ENCODE measurements at regions not wholly inside any gene's neighbourhood (a gene's known extent, or its start where the extent isn't known, plus 50 kb on each side); places are given as distances from the start of the nearest gene placed in this dataset.
A peak's percentile ranks its signal among the peaks of the same experiment; 100 is the strongest.

DNA sequence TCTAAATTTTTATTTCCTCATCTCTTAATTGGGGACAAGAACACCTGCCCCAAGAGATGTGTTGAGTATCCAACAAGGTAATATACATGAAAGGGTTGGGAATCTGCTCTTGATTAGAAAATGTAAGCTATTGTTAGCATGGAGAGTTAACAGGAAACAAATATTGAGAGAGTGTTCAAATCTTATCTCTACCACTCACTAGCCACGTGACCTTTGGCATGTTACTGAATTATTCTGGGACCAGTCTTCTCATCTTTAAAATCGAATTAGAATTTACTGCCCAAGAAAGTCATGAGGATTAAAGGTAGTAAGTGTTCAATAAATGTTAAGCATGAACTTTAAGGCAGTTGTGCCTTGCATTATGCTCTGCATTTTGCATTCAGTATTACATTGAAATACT is 184.7 kb downstream of the MID1IP1 start:
- Histone ChIP-seq H4K5ac (ENCODE audit: low read depth, low read length) (no peak overlapping the region), H3K27me3 (ENCODE audit: control insufficient read depth, insufficient read depth, low read length) (peaks cover 4% of the 10 kb centered on the region), H2BK5ac (ENCODE audit: low read depth, low read length, poor library complexity, severe bottlenecking) (no peak overlapping the region), H3K27ac (ENCODE audit: insufficient read depth, low read length) (no peak overlapping the region), H3K4me1 (ENCODE audit: control insufficient read depth, insufficient read depth, low read length) (no peaks in the 10 kb centered on the region), H3K23ac (ENCODE audit: low read depth, low read length) (no peak overlapping the region), H3K36me3 (ENCODE audit: control insufficient read depth, insufficient read depth, low read length) (no peaks in the 10 kb centered on the region), H3K79me1 (ENCODE audit: low read depth in 1 of 2, low read length in 2 of 2) (no peaks in the 10 kb centered on the region), H4K8ac (ENCODE audit: low read depth in 2 of 2, low read length in 2 of 2) (no peak overlapping the region), H3K9me3 (ENCODE audit: control insufficient read depth, insufficient read depth, low read length) (no peaks in the 10 kb centered on the region), H3K9me1 (ENCODE audit: insufficient read depth, low read length) (no peaks in the 10 kb centered on the region), H2BK20ac (ENCODE audit: low read depth, low read length) (no peak overlapping the region), H2BK120ac (ENCODE audit: low read depth, low read length) (no peak overlapping the region), H3K4me2 (ENCODE audit: low read depth, low read length) (no peak overlapping the region), H3K9ac (ENCODE audit: low read depth, low read length) (no peak overlapping the region), H2BK15ac (ENCODE audit: low read depth, low read length) (no peak overlapping the region), H3K56ac (ENCODE audit: extremely low read depth, insufficient read depth, low read length) (no peak overlapping the region), H2AFZ (replicated peaks; ENCODE audit: low read length, poor library complexity) (no peak overlapping the region), H2AK5ac (ENCODE audit: low read depth, low read length) (no peak overlapping the region), H3K4ac (ENCODE audit: low read depth, low read length) (no peak overlapping the region), H3K18ac (ENCODE audit: low read depth, low read length) (no peak overlapping the region), H3K14ac (replicated peaks; ENCODE audit: low read depth, low read length) (no peak overlapping the region), H4K20me1 (ENCODE audit: insufficient read depth, low read length) (no peaks in the 10 kb centered on the region), H3K4me3 (ENCODE audit: insufficient read depth, low read depth, low read length) (no peak overlapping the region), H4K91ac (ENCODE audit: insufficient read depth, low read depth, low read length) (no peak overlapping the region), H2AK9ac (replicated peaks; ENCODE audit: low read depth, low read length, poor library complexity) (no peak overlapping the region)
- intact Hi-C loops (cut with micrococcal nuclease) (loop anchor here (1.0 to 2.0 kb wide), 3 partner anchors 181 to 232 kb away; no protein-coding TSS in a partner anchor), in situ Hi-C loops (cut with MboI; ENCODE audit: low sequenced_read_pairs) (no loop called here), dilution Hi-C loops (cut with HindIII; ENCODE audit: low sequenced_read_pairs, unreplicated experiment) (no loop called here)
- no CpG with 5 or more reads among the region's 2 CpGs for WGBS, 2 experiments (ENCODE audit: extremely low coverage in 2 of 2, insufficient read length in 1 of 2)
- BruUV-seq (replicated peaks), result no TSS peak
- TF ChIP-seq, protein P1, sequence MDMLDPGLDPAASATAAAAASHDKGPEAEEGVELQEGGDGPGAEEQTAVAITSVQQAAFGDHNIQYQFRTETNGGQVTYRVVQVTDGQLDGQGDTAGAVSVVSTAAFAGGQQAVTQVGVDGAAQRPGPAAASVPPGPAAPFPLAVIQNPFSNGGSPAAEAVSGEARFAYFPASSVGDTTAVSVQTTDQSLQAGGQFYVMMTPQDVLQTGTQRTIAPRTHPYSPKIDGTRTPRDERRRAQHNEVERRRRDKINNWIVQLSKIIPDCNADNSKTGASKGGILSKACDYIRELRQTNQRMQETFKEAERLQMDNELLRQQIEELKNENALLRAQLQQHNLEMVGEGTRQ (IDR thresholded peaks at IDR 0.05; ENCODE audit: low read depth, low read length), result 0 out of 2 replicates have a peak, but pooled peaks have one; percentile 17
- no peak for TF ChIP-seq RFX5 (IDR thresholded peaks at IDR 0.05; ENCODE audit: low read depth, low read length)
- DNase-seq (no peak), ATAC-seq (ENCODE audit: low read depth) (no peak)
- ChIA-PET POLR2A (ENCODE audit: unreplicated experiment) (no interaction called here), CTCF (interaction anchor here (1.0 kb wide), 1 partner anchor 179 kb away, joined by 3 read pairs; no protein-coding TSS in a partner anchor)

All from IMR-90 (cell line).